ENCODE measurements at regions not wholly inside any gene's neighbourhood (a gene's known extent, or its start where the extent isn't known, plus 50 kb on each side); places are given as distances from the start of the nearest gene placed in this dataset.

GRCh38 chr4:110266136-110266535, 67.7 kb upstream of the ELOVL6 start:
- DNase-seq (ENCODE audit: low read depth in 2 of 2): no peak
- Histone ChIP-seq H4K20me1 (ENCODE audit: control insufficient read depth, extremely low read depth, insufficient read depth, low read length) (no peaks in the 10 kb centered on the region), H3K79me2 (ENCODE audit: control insufficient read depth, insufficient read depth, low read length) (no peaks in the 10 kb centered on the region)

GRCh38 chr4:110265001-110265400, 66.6 kb upstream of the ELOVL6 start:
- no peaks in the 10 kb centered on the region for H3K27me3 ChIP-seq (ENCODE audit: control insufficient read depth, insufficient read depth, low read length)
- TF ChIP-seq CTCF (conservative IDR thresholded peaks at IDR 0.05 in 1 of 2, IDR thresholded peaks at IDR 0.05 in 1 of 2; ENCODE audit: low read depth in 1 of 2, low read length in 2 of 2) (no peak), EZH2 (IDR thresholded peaks at IDR 0.05; ENCODE audit: low read length, missing control alignments) (no peak)

More at GRCh38 chr4:110266136-110266535, 67.7 kb upstream of the ELOVL6 start:
- Histone ChIP-seq H3K27ac (ENCODE audit: insufficient read depth, low read length) (no peak overlapping the region), H3K9me3 (ENCODE audit: control insufficient read depth, insufficient read depth, low read depth, low read length) (no peaks in the 10 kb centered on the region), H3K4me3 (replicated peaks in 1 of 4; ENCODE audit: control extremely low read depth in 1 of 4, insufficient read depth in 1 of 4, low read depth in 3 of 4, low read length in 4 of 4) (no peak overlapping the region), H3K4me2 (ENCODE audit: extremely low read depth, insufficient read depth, low read length) (no peak overlapping the region), H3K4me1 (ENCODE audit: control insufficient read depth, extremely low read depth, insufficient read depth, low read length) (no peaks in the 10 kb centered on the region), H3K9ac (ENCODE audit: insufficient read depth, low read length) (no peak overlapping the region), H3K36me3 (ENCODE audit: control insufficient read depth, insufficient read depth, low read length) (no peaks in the 10 kb centered on the region), H3K27me3 (ENCODE audit: control insufficient read depth, insufficient read depth, low read length) (no peaks in the 10 kb centered on the region), H2AFZ (ENCODE audit: low read length) (no peak overlapping the region)
- TF ChIP-seq EZH2 (IDR thresholded peaks at IDR 0.05; ENCODE audit: low read length, missing control alignments): no peak
- TF ChIP-seq CTCF (conservative IDR thresholded peaks at IDR 0.05 in 1 of 2, IDR thresholded peaks at IDR 0.05 in 1 of 2; ENCODE audit: low read depth in 1 of 2, low read length in 2 of 2): no peak

GRCh38 chr4:110260299-110260698, 61.9 kb upstream of the ELOVL6 start:
- Histone ChIP-seq H3K9me3 (ENCODE audit: control insufficient read depth, insufficient read depth, low read depth, low read length) (no peaks in the 10 kb centered on the region), H3K27ac (ENCODE audit: insufficient read depth, low read length) (no peak overlapping the region), H2AFZ (ENCODE audit: low read length) (no peak overlapping the region), H3K27me3 (ENCODE audit: control insufficient read depth, insufficient read depth, low read length) (no peaks in the 10 kb centered on the region), H3K79me2 (ENCODE audit: control insufficient read depth, insufficient read depth, low read length) (no peaks in the 10 kb centered on the region), H3K4me3 (replicated peaks in 1 of 4; ENCODE audit: control extremely low read depth in 1 of 4, insufficient read depth in 1 of 4, low read depth in 3 of 4, low read length in 4 of 4) (no peak overlapping the region), H3K36me3 (ENCODE audit: control insufficient read depth, insufficient read depth, low read length) (no peaks in the 10 kb centered on the region), H3K4me2 (ENCODE audit: extremely low read depth, insufficient read depth, low read length) (no peak overlapping the region), H3K4me1 (ENCODE audit: control insufficient read depth, extremely low read depth, insufficient read depth, low read length) (no peaks in the 10 kb centered on the region), H4K20me1 (ENCODE audit: control insufficient read depth, extremely low read depth, insufficient read depth, low read length) (no peaks in the 10 kb centered on the region), H3K9ac (ENCODE audit: insufficient read depth, low read length) (no peak overlapping the region)
- TF ChIP-seq EZH2 (IDR thresholded peaks at IDR 0.05; ENCODE audit: low read length, missing control alignments) (no peak), CTCF (conservative IDR thresholded peaks at IDR 0.05 in 1 of 2, IDR thresholded peaks at IDR 0.05 in 1 of 2; ENCODE audit: low read depth in 1 of 2, low read length in 2 of 2) (no peak)
- no peak for DNase-seq (ENCODE audit: low read depth in 2 of 2)

More at GRCh38 chr4:110265001-110265400, 66.6 kb upstream of the ELOVL6 start:
- no peaks in the 10 kb centered on the region for H3K9me3 ChIP-seq (ENCODE audit: control insufficient read depth, insufficient read depth, low read depth, low read length)
- no peak overlapping the region for H3K4me2 ChIP-seq (ENCODE audit: extremely low read depth, insufficient read depth, low read length)
- no peaks in the 10 kb centered on the region for H3K79me2 ChIP-seq (ENCODE audit: control insufficient read depth, insufficient read depth, low read length)
- no peaks in the 10 kb centered on the region for H3K4me1 ChIP-seq (ENCODE audit: control insufficient read depth, extremely low read depth, insufficient read depth, low read length)
- no peak overlapping the region for H3K27ac ChIP-seq (ENCODE audit: insufficient read depth, low read length)
- H2AFZ ChIP-seq (ENCODE audit: low read length): no peak overlapping the region
- no peak for DNase-seq (ENCODE audit: low read depth in 2 of 2)
- H3K36me3 ChIP-seq (ENCODE audit: control insufficient read depth, insufficient read depth, low read length): no peaks in the 10 kb centered on the region
- no peak overlapping the region for H3K4me3 ChIP-seq (replicated peaks in 1 of 4; ENCODE audit: control extremely low read depth in 1 of 4, insufficient read depth in 1 of 4, low read depth in 3 of 4, low read length in 4 of 4)
- no peaks in the 10 kb centered on the region for H4K20me1 ChIP-seq (ENCODE audit: control insufficient read depth, extremely low read depth, insufficient read depth, low read length)
- H3K9ac ChIP-seq (ENCODE audit: insufficient read depth, low read length): no peak overlapping the region

All from fibroblast of lung (primary cell).